ENCODE measurements at regions not wholly inside any gene's neighbourhood (a gene's known extent, or its start where the extent isn't known, plus 50 kb on each side); places are given as distances from the start of the nearest gene placed in this dataset.
"Not testable (repeated sequence)": the region's sequence is repeated elsewhere in the genome, so short reads cannot be mapped to it uniquely, and the experiment has no call there.

- no peak for DNase-seq
Observed at GRCh38 chr10:33643042-33643441, 308.6 kb upstream of the NRP1 start.

- no peak for DNase-seq
Observed at GRCh38 chr10:33638891-33639290, 304.4 kb upstream of the NRP1 start.

GRCh38 chr10:33638374-33638773 lies 303.9 kb upstream of the NRP1 start:
- DNase-seq: no peak

GRCh38 chr10:33635967-33636515 lies 301.6 kb upstream of the NRP1 start:
- DNase-seq: no peak

- no peak for DNase-seq
Observed at GRCh38 chr10:33632432-33632831, 298.0 kb upstream of the NRP1 start.

GRCh38 chr10:33631991-33632390 lies 297.5 kb upstream of the NRP1 start:
- no peak for DNase-seq

- DNase-seq: no peak
Observed at GRCh38 chr10:33630761-33631160, 296.3 kb upstream of the NRP1 start.

GRCh38 chr10:33627611-33628010 lies 293.1 kb upstream of the NRP1 start:
- DNase-seq: no peak

GRCh38 chr10:33626798-33627466 lies 292.5 kb upstream of the NRP1 start:
- no peak for DNase-seq

GRCh38 chr10:33623669-33624068 lies 289.2 kb upstream of the NRP1 start:
- DNase-seq: peak; percentile 37

GRCh38 chr10:33621101-33621500 lies 286.6 kb upstream of the NRP1 start:
- peak; percentile 91 for DNase-seq

- DNase-seq: no peak
Observed at GRCh38 chr10:33618196-33618595, 283.7 kb upstream of the NRP1 start.

GRCh38 chr10:33617381-33618080 lies 283.1 kb upstream of the NRP1 start:
- DNase-seq: no peak

GRCh38 chr10:33616956-33617355 lies 282.5 kb upstream of the NRP1 start:
- DNase-seq: peak; percentile 59

GRCh38 chr10:33612551-33612950 lies 278.1 kb upstream of the NRP1 start:
- DNase-seq: peak; percentile 90

GRCh38 chr10:33612116-33612515 lies 277.6 kb upstream of the NRP1 start:
- no peak for DNase-seq

- DNase-seq: no peak
Observed at GRCh38 chr10:33611423-33611822, 277.0 kb upstream of the NRP1 start.

GRCh38 chr10:33609546-33609945 lies 275.1 kb upstream of the NRP1 start:
- DNase-seq: no peak

GRCh38 chr10:33602278-33602677 lies 267.8 kb upstream of the NRP1 start:
- no peak for DNase-seq

- DNase-seq: no peak
Observed at GRCh38 chr10:33600381-33600780, 265.9 kb upstream of the NRP1 start.

GRCh38 chr10:33596422-33596821 lies 262.0 kb upstream of the NRP1 start:
- no peak for DNase-seq

- DNase-seq: no peak
Observed at GRCh38 chr10:33594475-33594874, 260.0 kb upstream of the NRP1 start.

- no peak for DNase-seq
Observed at GRCh38 chr10:33588974-33589600, 254.6 kb upstream of the NRP1 start.

GRCh38 chr10:33584596-33584995 lies 250.1 kb upstream of the NRP1 start:
- DNase-seq: not testable (repeated sequence)
